Fibroblast of peridontal ligament (primary cell): ENCODE measurements at regions not wholly inside any gene's neighbourhood (a gene's known extent, or its start where the extent isn't known, plus 50 kb on each side); places are given as distances from the start of the nearest gene placed in this dataset.

ENCODE experiments used
- DNase-seq: peaks from one replicate; pipeline ENCODE4 v3.0.0-alpha.2; 2010; ENCODE audit errors: extremely low read depth

GRCh38 chr13:99123101-99124045, 77.3 kb upstream of the UBAC2 start:
- peak; percentile 10 for DNase-seq

GRCh38 chr13:99124046-99124400, 76.6 kb upstream of the UBAC2 start:
- DNase-seq, result no peak

- DNase-seq, result peak; percentile 56
These were observed 75.8 kb upstream of the UBAC2 start for GRCh38 chr13:99124794-99125316.

GRCh38 chr13:99125326-99125915, 75.2 kb upstream of the UBAC2 start:
- DNase-seq, result no peak

GRCh38 chr13:99126821-99127220, 73.8 kb upstream of the UBAC2 start:
- DNase-seq, result no peak

- no peak for DNase-seq
These were observed 71.6 kb upstream of the UBAC2 start for GRCh38 chr13:99129050-99129449.

GRCh38 chr13:99129951-99130350, 70.7 kb upstream of the UBAC2 start:
- no peak for DNase-seq

GRCh38 chr13:99131410-99131809, 69.2 kb upstream of the UBAC2 start:
- no peak for DNase-seq

GRCh38 chr13:99132295-99132835, 68.3 kb upstream of the UBAC2 start:
- DNase-seq, result no peak

GRCh38 chr13:99133230-99133629, 67.4 kb upstream of the UBAC2 start:
- DNase-seq, result no peak

GRCh38 chr13:99133848-99134247, 66.8 kb upstream of the UBAC2 start:
- no peak for DNase-seq

GRCh38 chr13:99135591-99135990, 65.1 kb upstream of the UBAC2 start:
- DNase-seq, result no peak

- DNase-seq, result no peak
These were observed 64.2 kb upstream of the UBAC2 start for GRCh38 chr13:99136427-99136954.

- no peak for DNase-seq
These were observed 59.8 kb upstream of the UBAC2 start for GRCh38 chr13:99140831-99141230.

GRCh38 chr13:99143904-99144303, 56.8 kb upstream of the UBAC2 start:
- no peak for DNase-seq

GRCh38 chr13:99144306-99144705, 56.3 kb upstream of the UBAC2 start:
- no peak for DNase-seq

GRCh38 chr13:99145461-99145860, 55.2 kb upstream of the UBAC2 start:
- DNase-seq, result no peak

- peak; percentile 64 for DNase-seq
These were observed 49.9 kb upstream of the UBAC2 start for GRCh38 chr13:99150575-99151361.
